ENCODE measurements at regions not wholly inside any gene's neighbourhood (a gene's known extent, or its start where the extent isn't known, plus 50 kb on each side); places are given as distances from the start of the nearest gene placed in this dataset.

DNA sequence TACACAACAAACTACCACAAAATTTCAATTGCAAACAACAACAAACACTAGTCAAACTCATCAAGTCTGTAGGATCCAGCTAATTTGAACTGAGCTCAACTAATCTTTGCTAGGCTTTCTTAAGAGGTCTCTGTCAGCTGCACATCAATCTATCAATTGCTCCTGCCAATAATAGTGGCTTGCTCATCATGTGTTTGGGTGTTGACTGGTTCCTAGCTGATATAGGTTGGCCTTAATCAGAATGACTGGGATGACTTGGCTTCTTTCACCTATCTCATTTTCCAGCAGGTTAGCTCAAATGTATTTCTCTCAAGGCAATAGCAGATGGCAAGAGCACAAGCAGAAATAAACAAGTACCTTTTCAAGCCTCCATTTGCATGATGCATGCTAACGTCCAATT lies 370.3 kb upstream of the NFE2L3 start:
- no peak overlapping the region for H2AK5ac ChIP-seq (ENCODE audit: low read length)
- H3K79me2 ChIP-seq (ENCODE audit: control insufficient read depth, insufficient read depth, low read length), result no peaks in the 10 kb centered on the region
- DNase-seq, result no peak
- no peak overlapping the region for H2BK5ac ChIP-seq (ENCODE audit: low read length)
- no peaks in the 10 kb centered on the region for H3K79me1 ChIP-seq (ENCODE audit: low read length)
- H4K8ac ChIP-seq (ENCODE audit: low read depth, low read length), result no peak overlapping the region
- H3K56ac ChIP-seq (ENCODE audit: low read length), result no peak overlapping the region
- no peak overlapping the region for H3K27ac ChIP-seq (ENCODE audit: low read depth, low read length)
- no peak overlapping the region for H3K18ac ChIP-seq (ENCODE audit: low read length)
- no peak overlapping the region for H4K5ac ChIP-seq (ENCODE audit: low read length)
- H2BK120ac ChIP-seq (ENCODE audit: low read depth, low read length), result no peak overlapping the region
- H3K27me3 ChIP-seq (ENCODE audit: insufficient read depth, low read length, poor library complexity), result no peaks in the 10 kb centered on the region
- no peak overlapping the region for H3K4ac ChIP-seq (ENCODE audit: low read depth, low read length)
- no peak overlapping the region for H3K4me3 ChIP-seq (ENCODE audit: low read length)
- no peak overlapping the region for H3K4me2 ChIP-seq (ENCODE audit: low read length)
- no peak overlapping the region for H3K23ac ChIP-seq (ENCODE audit: low read length)
- H3K4me1 ChIP-seq (ENCODE audit: control insufficient read depth, low read depth, low read length), result no peaks in the 10 kb centered on the region
- no peak overlapping the region for H3K9ac ChIP-seq (ENCODE audit: low read length)
- no peak overlapping the region for H2BK15ac ChIP-seq (replicated peaks; ENCODE audit: low read depth)
- no peaks in the 10 kb centered on the region for H3K36me3 ChIP-seq (ENCODE audit: control insufficient read depth, insufficient read depth, low read length)
- WGBS (ENCODE audit: extremely low coverage, insufficient coverage, low lambda C conversion rate), result no CpG with 5 or more reads among the region's 1 CpG

DNA sequence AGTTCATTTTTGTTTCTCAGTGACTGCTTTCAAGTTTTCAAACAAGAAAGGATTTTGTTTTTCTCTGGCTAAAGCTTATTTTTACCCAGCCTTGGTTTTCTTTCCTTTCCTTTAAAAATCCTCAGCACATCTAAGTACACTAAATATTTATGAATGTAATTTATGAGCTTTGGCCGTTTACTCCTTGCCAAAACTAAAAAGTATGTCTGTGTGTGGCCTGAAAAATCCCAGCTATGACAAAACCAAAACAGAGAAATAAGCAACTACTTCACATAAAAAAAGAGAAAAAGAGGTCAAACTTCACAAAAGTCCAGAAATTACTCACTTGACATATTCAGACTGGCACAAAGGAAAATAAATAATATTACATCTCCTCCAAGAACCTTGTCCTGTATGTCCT lies 365.1 kb upstream of the NFE2L3 start:
- H4K5ac ChIP-seq (ENCODE audit: low read length), result no peak overlapping the region
- H4K8ac ChIP-seq (ENCODE audit: low read depth, low read length), result no peak overlapping the region
- H3K9ac ChIP-seq (ENCODE audit: low read length), result no peak overlapping the region
- no peak overlapping the region for H3K18ac ChIP-seq (ENCODE audit: low read length)
- no peak overlapping the region for H3K56ac ChIP-seq (ENCODE audit: low read length)
- H2AK5ac ChIP-seq (ENCODE audit: low read length), result no peak overlapping the region
- H3K4me2 ChIP-seq (ENCODE audit: low read length), result no peak overlapping the region
- WGBS (ENCODE audit: extremely low coverage, insufficient coverage, low lambda C conversion rate), result no CpG with 5 or more reads among the region's 1 CpG
- H3K23ac ChIP-seq (ENCODE audit: low read length), result no peak overlapping the region
- H3K36me3 ChIP-seq (ENCODE audit: control insufficient read depth, insufficient read depth, low read length), result no peaks in the 10 kb centered on the region
- no peak overlapping the region for H2BK5ac ChIP-seq (ENCODE audit: low read length)
- H3K79me2 ChIP-seq (ENCODE audit: control insufficient read depth, insufficient read depth, low read length), result no peaks in the 10 kb centered on the region
- no peaks in the 10 kb centered on the region for H3K79me1 ChIP-seq (ENCODE audit: low read length)
- H3K27ac ChIP-seq (ENCODE audit: low read depth, low read length), result no peak overlapping the region
- H2BK15ac ChIP-seq (replicated peaks; ENCODE audit: low read depth), result no peak overlapping the region
- no peak for DNase-seq
- no peak overlapping the region for H3K4ac ChIP-seq (ENCODE audit: low read depth, low read length)
- H2BK120ac ChIP-seq (ENCODE audit: low read depth, low read length), result no peak overlapping the region
- no peaks in the 10 kb centered on the region for H3K4me1 ChIP-seq (ENCODE audit: control insufficient read depth, low read depth, low read length)
- no peaks in the 10 kb centered on the region for H3K27me3 ChIP-seq (ENCODE audit: insufficient read depth, low read length, poor library complexity)
- no peak overlapping the region for H3K4me3 ChIP-seq (ENCODE audit: low read length)

DNA sequence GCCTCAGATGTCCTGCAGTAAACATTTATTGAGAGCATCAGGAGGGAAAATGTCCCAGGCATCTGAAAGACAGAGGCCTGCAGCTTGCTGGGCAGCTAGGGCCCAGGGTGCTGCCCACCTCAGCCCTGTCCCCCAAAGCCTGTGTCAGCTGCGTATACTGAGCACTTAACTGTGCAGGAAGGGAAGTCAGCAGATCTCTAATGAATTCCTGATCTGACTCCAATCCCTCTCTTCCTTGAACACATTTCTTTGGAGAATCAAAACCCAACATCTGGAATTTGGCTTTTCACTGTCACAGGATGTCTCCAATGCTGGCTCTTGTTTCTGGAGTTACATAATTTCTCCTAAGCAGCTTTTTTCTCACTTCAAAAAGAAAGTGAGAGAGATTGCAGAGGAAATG lies 364.7 kb upstream of the NFE2L3 start:
- no CpG with 5 or more reads among the region's 1 CpG for WGBS (ENCODE audit: extremely low coverage, insufficient coverage, low lambda C conversion rate)
- H3K4me3 ChIP-seq (ENCODE audit: low read length), result no peak overlapping the region
- H3K79me1 ChIP-seq (ENCODE audit: low read length), result no peaks in the 10 kb centered on the region
- H3K4ac ChIP-seq (ENCODE audit: low read depth, low read length), result no peak overlapping the region
- H2BK15ac ChIP-seq (replicated peaks; ENCODE audit: low read depth), result no peak overlapping the region
- no peak overlapping the region for H3K56ac ChIP-seq (ENCODE audit: low read length)
- H3K79me2 ChIP-seq (ENCODE audit: control insufficient read depth, insufficient read depth, low read length), result no peaks in the 10 kb centered on the region
- H4K8ac ChIP-seq (ENCODE audit: low read depth, low read length), result no peak overlapping the region
- H2AK5ac ChIP-seq (ENCODE audit: low read length), result no peak overlapping the region
- DNase-seq, result no peak
- H2BK120ac ChIP-seq (ENCODE audit: low read depth, low read length), result no peak overlapping the region
- no peak overlapping the region for H3K9ac ChIP-seq (ENCODE audit: low read length)
- no peaks in the 10 kb centered on the region for H3K36me3 ChIP-seq (ENCODE audit: control insufficient read depth, insufficient read depth, low read length)
- H3K18ac ChIP-seq (ENCODE audit: low read length), result no peak overlapping the region
- H3K4me2 ChIP-seq (ENCODE audit: low read length), result no peak overlapping the region
- H3K23ac ChIP-seq (ENCODE audit: low read length), result no peak overlapping the region
- no peaks in the 10 kb centered on the region for H3K27me3 ChIP-seq (ENCODE audit: insufficient read depth, low read length, poor library complexity)
- H4K5ac ChIP-seq (ENCODE audit: low read length), result no peak overlapping the region
- no peak overlapping the region for H2BK5ac ChIP-seq (ENCODE audit: low read length)
- H3K4me1 ChIP-seq (ENCODE audit: control insufficient read depth, low read depth, low read length), result no peaks in the 10 kb centered on the region
- no peak overlapping the region for H3K27ac ChIP-seq (ENCODE audit: low read depth, low read length)

DNA sequence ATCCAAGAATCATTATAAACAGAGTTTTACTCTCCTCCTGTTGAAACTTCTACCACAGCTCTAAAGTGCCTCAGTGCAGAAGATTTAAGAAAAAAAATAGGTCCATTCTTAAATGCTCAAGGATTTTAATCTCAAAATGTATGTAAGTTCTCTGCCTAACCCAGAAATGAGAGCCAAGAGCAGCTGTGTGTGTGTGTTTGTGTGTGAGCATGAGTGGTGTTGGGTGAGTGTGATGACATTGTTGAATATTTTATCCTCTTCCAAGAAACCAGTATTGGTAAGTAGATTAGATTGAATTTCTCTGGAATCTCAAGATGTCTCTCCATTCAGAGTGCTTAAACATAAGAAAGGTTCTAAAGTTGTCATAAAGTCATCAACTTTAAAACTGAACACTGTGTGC lies 363.6 kb upstream of the NFE2L3 start:
- H3K9ac ChIP-seq (ENCODE audit: low read length), result no peak overlapping the region
- H2AK5ac ChIP-seq (ENCODE audit: low read length), result no peak overlapping the region
- H3K27me3 ChIP-seq (ENCODE audit: insufficient read depth, low read length, poor library complexity), result no peaks in the 10 kb centered on the region
- H3K4ac ChIP-seq (ENCODE audit: low read depth, low read length), result no peak overlapping the region
- no peaks in the 10 kb centered on the region for H3K79me1 ChIP-seq (ENCODE audit: low read length)
- no peak overlapping the region for H4K5ac ChIP-seq (ENCODE audit: low read length)
- H3K56ac ChIP-seq (ENCODE audit: low read length), result no peak overlapping the region
- no peak overlapping the region for H4K8ac ChIP-seq (ENCODE audit: low read depth, low read length)
- no peak overlapping the region for H2BK120ac ChIP-seq (ENCODE audit: low read depth, low read length)
- H3K36me3 ChIP-seq (ENCODE audit: control insufficient read depth, insufficient read depth, low read length), result no peaks in the 10 kb centered on the region
- H3K4me3 ChIP-seq (ENCODE audit: low read length), result no peak overlapping the region
- H3K18ac ChIP-seq (ENCODE audit: low read length), result no peak overlapping the region
- H2BK15ac ChIP-seq (replicated peaks; ENCODE audit: low read depth), result no peak overlapping the region
- no peak overlapping the region for H3K4me2 ChIP-seq (ENCODE audit: low read length)
- no peak overlapping the region for H2BK5ac ChIP-seq (ENCODE audit: low read length)
- H3K79me2 ChIP-seq (ENCODE audit: control insufficient read depth, insufficient read depth, low read length), result no peaks in the 10 kb centered on the region
- no peaks in the 10 kb centered on the region for H3K4me1 ChIP-seq (ENCODE audit: control insufficient read depth, low read depth, low read length)
- DNase-seq, result no peak
- no peak overlapping the region for H3K27ac ChIP-seq (ENCODE audit: low read depth, low read length)
- H3K23ac ChIP-seq (ENCODE audit: low read length), result no peak overlapping the region

DNA sequence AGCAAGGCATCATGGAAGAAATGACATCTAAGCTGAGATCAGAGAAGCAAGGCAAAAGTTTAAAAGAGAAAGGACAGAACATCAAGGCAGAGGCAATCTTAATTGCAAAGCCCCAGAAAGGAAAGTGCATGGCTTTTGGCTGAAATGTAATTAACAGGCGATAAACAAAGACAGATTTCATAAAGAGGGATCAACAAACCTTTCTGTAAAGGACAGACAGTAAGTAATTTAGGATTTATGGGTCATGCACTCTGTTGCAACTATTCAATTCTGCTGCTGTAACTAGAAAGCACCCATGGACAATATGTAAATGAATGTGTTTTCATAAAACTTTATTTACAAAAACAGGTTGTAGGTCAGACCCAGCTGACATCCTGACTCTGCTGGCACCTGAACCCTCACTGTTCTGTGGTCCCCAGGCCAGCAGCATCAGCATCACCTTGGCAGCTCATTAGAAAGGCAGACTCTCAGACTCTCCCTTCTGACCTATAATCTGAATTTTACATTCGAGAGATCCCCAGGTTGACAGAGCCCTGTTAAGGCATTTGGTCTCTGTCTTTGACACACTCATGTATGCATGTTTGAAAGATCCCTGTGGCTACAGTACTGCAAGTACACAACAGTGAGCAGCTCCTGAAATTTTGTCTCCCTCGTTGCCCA lies 362.9 kb upstream of the NFE2L3 start:
- Histone ChIP-seq H3K27ac (ENCODE audit: low read depth, low read length) (no peak overlapping the region), H4K8ac (ENCODE audit: low read depth, low read length) (no peak overlapping the region), H2BK5ac (ENCODE audit: low read length) (no peak overlapping the region), H2AK5ac (ENCODE audit: low read length) (no peak overlapping the region), H3K4me2 (ENCODE audit: low read length) (no peak overlapping the region), H4K5ac (ENCODE audit: low read length) (no peak overlapping the region), H3K4me3 (ENCODE audit: low read length) (no peak overlapping the region), H3K4me1 (ENCODE audit: control insufficient read depth, low read depth, low read length) (no peaks in the 10 kb centered on the region), H3K23ac (ENCODE audit: low read length) (no peak overlapping the region), H3K18ac (ENCODE audit: low read length) (no peak overlapping the region), H3K79me1 (ENCODE audit: low read length) (no peaks in the 10 kb centered on the region), H3K4ac (ENCODE audit: low read depth, low read length) (no peak overlapping the region), H3K36me3 (ENCODE audit: control insufficient read depth, insufficient read depth, low read length) (no peaks in the 10 kb centered on the region), H3K56ac (ENCODE audit: low read length) (no peak overlapping the region), H2BK15ac (replicated peaks; ENCODE audit: low read depth) (no peak overlapping the region), H2BK120ac (ENCODE audit: low read depth, low read length) (no peak overlapping the region), H3K27me3 (ENCODE audit: insufficient read depth, low read length, poor library complexity) (no peaks in the 10 kb centered on the region), H3K9ac (ENCODE audit: low read length) (no peak overlapping the region), H3K79me2 (ENCODE audit: control insufficient read depth, insufficient read depth, low read length) (no peaks in the 10 kb centered on the region)
- WGBS (ENCODE audit: extremely low coverage, insufficient coverage, low lambda C conversion rate), result no CpG with 5 or more reads among the region's 3 CpGs
- DNase-seq, result no peak
